ENCODE measurements at regions not wholly inside any gene's neighbourhood (a gene's known extent, or its start where the extent isn't known, plus 50 kb on each side); places are given as distances from the start of the nearest gene placed in this dataset.

DNA sequence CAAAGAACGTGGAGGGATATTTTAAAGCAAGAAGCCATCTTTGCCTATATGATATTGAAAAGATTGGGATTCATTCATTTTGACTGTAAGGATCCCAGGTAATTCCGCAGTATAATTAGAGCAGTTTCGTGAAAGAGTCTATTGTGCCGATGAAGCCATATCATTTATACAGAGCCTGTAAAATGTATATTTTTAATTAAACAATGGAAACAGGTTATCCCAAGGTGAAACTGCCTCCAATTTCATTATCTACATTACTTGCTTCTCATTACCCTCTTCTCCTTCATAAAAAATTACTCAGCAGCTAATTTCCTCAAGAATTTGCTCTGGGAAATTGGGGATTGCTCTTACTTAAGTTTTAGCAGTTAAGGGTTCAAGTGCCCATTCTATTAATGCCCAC lies 444.1 kb downstream of the SOCS6 start:
- TF ChIP-seq, protein P1, sequence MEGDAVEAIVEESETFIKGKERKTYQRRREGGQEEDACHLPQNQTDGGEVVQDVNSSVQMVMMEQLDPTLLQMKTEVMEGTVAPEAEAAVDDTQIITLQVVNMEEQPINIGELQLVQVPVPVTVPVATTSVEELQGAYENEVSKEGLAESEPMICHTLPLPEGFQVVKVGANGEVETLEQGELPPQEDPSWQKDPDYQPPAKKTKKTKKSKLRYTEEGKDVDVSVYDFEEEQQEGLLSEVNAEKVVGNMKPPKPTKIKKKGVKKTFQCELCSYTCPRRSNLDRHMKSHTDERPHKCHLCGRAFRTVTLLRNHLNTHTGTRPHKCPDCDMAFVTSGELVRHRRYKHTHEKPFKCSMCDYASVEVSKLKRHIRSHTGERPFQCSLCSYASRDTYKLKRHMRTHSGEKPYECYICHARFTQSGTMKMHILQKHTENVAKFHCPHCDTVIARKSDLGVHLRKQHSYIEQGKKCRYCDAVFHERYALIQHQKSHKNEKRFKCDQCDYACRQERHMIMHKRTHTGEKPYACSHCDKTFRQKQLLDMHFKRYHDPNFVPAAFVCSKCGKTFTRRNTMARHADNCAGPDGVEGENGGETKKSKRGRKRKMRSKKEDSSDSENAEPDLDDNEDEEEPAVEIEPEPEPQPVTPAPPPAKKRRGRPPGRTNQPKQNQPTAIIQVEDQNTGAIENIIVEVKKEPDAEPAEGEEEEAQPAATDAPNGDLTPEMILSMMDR (IDR thresholded peaks at IDR 0.05; ENCODE audit: insufficient read depth, low read length, severe bottlenecking), result no peak
- no peak overlapping the region for H3K4me3 ChIP-seq (ENCODE audit: low read depth, low read length)
- no peaks in the 10 kb centered on the region for H3K27me3 ChIP-seq (ENCODE audit: control insufficient read depth, insufficient read depth, low read length)
- H3K36me3 ChIP-seq (ENCODE audit: control insufficient read depth, insufficient read depth, low read length), result no peaks in the 10 kb centered on the region
- FAIRE-seq, result no peak
- DNase-seq (ENCODE audit: low read depth), result no peak

DNA sequence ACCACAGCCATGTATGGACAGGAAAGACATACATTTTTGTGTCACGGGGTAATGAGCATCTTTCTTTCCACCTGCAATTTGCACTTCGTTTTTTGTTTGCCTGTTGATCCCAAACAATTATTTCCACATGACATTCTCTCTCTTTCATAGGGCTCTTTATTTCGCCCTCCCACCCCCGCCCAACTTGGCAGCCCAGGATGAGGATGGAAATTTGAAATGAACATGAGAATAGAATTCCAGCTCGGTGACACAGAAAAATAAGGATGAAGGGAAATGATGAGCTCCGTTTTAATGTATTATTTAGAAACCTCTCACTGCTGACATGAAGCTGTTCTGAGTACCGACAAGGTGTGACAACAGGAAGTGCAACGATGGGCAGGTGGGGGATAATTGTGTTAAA lies 443.3 kb downstream of the SOCS6 start:
- TF ChIP-seq, protein P1 (IDR thresholded peaks at IDR 0.05; ENCODE audit: insufficient read depth, low read length, severe bottlenecking), result no peak
- no peak for FAIRE-seq
- Histone ChIP-seq H3K27me3 (ENCODE audit: control insufficient read depth, insufficient read depth, low read length) (no peaks in the 10 kb centered on the region), H3K36me3 (ENCODE audit: control insufficient read depth, insufficient read depth, low read length) (no peaks in the 10 kb centered on the region), H3K4me3 (ENCODE audit: low read depth, low read length) (no peak overlapping the region)
- no peak for DNase-seq (ENCODE audit: low read depth)

DNA sequence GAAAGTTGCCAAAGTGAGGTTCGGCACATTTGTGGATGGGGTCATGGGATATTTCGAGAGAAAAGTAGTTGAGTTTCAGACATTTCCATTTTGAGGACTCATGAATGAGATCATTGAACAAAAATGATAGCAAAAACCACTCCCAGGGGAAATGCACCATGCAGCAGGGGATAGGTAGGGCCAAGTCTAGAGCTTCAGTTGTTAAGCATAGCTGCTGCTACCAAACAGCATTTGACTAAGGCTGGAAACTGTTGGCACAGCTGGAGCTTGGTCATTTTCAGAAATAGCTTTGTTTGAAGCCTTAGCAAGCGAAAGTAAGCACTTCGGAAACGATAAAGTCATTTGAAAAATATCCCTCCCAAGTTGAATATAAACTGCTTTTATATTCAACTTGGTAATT lies 431.8 kb downstream of the SOCS6 start:
- FAIRE-seq, result no peak
- TF ChIP-seq, protein P1 (IDR thresholded peaks at IDR 0.05; ENCODE audit: insufficient read depth, low read length, severe bottlenecking), result no peak
- Histone ChIP-seq H3K4me3 (ENCODE audit: low read depth, low read length) (no peak overlapping the region), H3K36me3 (ENCODE audit: control insufficient read depth, insufficient read depth, low read length) (no peaks in the 10 kb centered on the region), H3K27me3 (ENCODE audit: control insufficient read depth, insufficient read depth, low read length) (no peaks in the 10 kb centered on the region)
- no peak for DNase-seq (ENCODE audit: low read depth)

DNA sequence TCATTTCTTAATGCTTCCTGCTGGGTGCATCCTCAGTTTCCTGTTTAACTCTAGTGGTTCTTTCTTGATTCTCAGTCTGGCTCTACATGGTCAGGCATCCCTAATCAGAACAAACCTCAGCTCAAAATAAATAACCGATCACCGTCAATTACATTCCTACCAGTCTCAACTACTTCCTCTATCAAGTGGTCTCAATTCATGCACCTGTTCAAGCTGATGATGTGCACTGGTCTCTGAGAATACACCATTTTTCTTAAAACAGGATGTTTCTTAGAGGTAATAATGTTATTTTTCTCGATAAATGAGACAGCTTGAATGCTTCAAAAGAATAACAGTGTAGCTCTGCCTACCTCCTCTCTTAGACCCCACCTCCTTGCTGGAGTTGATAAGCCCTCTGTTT lies 420.9 kb downstream of the SOCS6 start:
- DNase-seq (ENCODE audit: low read depth) (no peak), FAIRE-seq (no peak)
- Histone ChIP-seq H3K4me3 (ENCODE audit: low read depth, low read length) (no peak overlapping the region), H3K36me3 (ENCODE audit: control insufficient read depth, insufficient read depth, low read length) (no peaks in the 10 kb centered on the region), H3K27me3 (ENCODE audit: control insufficient read depth, insufficient read depth, low read length) (no peaks in the 10 kb centered on the region)
- TF ChIP-seq, protein P1 (IDR thresholded peaks at IDR 0.05; ENCODE audit: insufficient read depth, low read length, severe bottlenecking), result no peak

DNA sequence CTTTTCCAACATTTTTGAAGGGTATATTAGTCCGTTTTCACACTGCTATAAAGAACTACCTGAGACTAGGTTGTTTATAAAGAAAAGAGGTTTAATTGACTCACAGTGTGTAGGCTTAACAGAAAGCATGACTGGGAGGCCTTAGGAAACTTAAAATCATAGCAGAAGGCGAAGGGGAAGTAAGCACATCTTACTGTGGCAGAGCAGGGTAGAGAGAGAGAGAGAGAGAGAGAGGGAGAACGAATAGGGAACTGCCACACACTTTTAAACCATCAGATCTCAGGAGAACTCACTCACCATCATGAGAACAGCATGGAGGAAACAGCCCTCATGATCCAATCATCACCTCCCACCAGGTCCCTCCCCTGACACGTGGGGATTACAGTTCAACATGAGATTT lies 420.3 kb downstream of the SOCS6 start:
- FAIRE-seq (no peak), DNase-seq (ENCODE audit: low read depth) (no peak)
- Histone ChIP-seq H3K36me3 (ENCODE audit: control insufficient read depth, insufficient read depth, low read length) (no peaks in the 10 kb centered on the region), H3K4me3 (ENCODE audit: low read depth, low read length) (no peak overlapping the region), H3K27me3 (ENCODE audit: control insufficient read depth, insufficient read depth, low read length) (no peaks in the 10 kb centered on the region)
- TF ChIP-seq, protein P1 (IDR thresholded peaks at IDR 0.05; ENCODE audit: insufficient read depth, low read length, severe bottlenecking), result no peak

DNA sequence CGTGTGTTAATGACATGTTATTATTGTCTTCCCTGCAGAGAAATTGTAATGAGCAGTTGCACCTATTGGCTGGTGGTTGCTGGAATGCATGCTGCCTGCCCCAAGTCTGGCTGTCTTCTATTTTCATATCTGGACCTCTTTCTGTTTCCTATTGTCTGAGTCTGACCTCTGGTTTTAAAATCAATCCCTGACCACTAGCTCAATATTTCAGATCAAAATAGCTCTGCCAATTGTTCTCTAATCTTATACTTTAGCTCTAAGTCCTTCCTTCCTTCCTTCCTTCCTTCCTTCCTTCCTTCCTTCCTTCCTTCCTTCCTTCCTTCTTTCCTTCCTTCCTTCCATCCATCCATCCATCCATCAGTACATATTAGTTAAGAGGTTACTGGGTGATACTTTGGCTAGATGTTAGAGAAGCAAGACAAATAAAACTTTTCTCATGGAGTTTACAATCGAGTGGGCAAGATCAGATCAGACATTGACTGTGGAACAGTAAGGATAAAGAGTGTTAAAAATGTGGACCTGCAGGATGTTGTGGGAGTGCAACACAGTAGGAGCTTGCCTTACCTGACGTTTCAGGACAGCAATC lies 417.1 kb downstream of the SOCS6 start:
- no peak overlapping the region for H3K4me3 ChIP-seq (ENCODE audit: low read depth, low read length)
- TF ChIP-seq, protein P1 (IDR thresholded peaks at IDR 0.05; ENCODE audit: insufficient read depth, low read length, severe bottlenecking), result no peak
- H3K27me3 ChIP-seq (ENCODE audit: control insufficient read depth, insufficient read depth, low read length), result no peaks in the 10 kb centered on the region
- H3K36me3 ChIP-seq (ENCODE audit: control insufficient read depth, insufficient read depth, low read length), result no peaks in the 10 kb centered on the region
- no peak for DNase-seq (ENCODE audit: low read depth)
- FAIRE-seq, result no peak
